GM12874 (cell line): ENCODE measurements at regions not wholly inside any gene's neighbourhood (a gene's known extent, or its start where the extent isn't known, plus 50 kb on each side); places are given as distances from the start of the nearest gene placed in this dataset.

Experiments used
- TF ChIP-seq, protein P1 (sequence below): IDR thresholded peaks from 2 replicates; pipeline ENCODE4 v1.5.1; 2011; ENCODE audit warnings: low read depth, mild to moderate bottlenecking, control low read depth, low read length, moderate library complexity; ENCODE audit not compliant: insufficient read depth

DNA sequence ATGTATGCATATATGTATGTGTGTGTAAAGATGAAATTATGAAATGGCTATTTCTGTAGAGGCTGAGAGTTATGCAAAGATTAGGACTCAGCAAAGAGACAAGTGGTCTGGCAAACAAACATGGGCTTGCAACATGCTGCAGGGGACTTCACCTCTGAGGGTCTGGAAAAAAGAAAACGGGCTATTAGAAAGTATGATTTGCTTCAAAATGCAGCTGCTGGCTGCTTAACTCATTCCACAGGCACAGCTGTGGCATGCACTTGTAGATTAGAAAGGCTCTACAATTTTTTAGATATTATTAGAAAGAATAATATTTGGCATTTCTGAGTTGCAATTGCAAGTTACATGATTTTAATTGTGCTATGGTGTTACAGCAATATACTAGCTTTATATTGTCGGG is 90.4 kb downstream of the ADAMTS1 start:
- TF ChIP-seq, protein P1, sequence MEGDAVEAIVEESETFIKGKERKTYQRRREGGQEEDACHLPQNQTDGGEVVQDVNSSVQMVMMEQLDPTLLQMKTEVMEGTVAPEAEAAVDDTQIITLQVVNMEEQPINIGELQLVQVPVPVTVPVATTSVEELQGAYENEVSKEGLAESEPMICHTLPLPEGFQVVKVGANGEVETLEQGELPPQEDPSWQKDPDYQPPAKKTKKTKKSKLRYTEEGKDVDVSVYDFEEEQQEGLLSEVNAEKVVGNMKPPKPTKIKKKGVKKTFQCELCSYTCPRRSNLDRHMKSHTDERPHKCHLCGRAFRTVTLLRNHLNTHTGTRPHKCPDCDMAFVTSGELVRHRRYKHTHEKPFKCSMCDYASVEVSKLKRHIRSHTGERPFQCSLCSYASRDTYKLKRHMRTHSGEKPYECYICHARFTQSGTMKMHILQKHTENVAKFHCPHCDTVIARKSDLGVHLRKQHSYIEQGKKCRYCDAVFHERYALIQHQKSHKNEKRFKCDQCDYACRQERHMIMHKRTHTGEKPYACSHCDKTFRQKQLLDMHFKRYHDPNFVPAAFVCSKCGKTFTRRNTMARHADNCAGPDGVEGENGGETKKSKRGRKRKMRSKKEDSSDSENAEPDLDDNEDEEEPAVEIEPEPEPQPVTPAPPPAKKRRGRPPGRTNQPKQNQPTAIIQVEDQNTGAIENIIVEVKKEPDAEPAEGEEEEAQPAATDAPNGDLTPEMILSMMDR: no peak

DNA sequence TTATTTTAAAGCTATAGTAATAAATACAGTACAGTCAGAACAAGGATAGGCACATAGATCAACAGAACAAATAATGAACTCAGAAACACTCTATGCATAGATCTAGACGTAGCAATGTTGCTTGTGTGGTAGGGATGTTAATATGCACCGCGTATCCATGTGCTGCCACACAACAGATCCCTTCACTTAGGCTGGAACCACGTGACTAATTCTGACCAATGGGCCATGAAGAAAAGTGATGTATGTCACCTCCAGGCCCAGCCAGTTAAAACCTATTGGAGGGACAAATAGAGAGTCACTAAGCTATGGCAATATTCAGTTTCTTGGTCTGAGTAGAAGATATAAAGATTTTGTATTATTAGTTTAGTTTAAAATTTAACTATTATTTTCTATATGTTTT is 91.4 kb downstream of the ADAMTS1 start:
- TF ChIP-seq, protein P1: no peak

DNA sequence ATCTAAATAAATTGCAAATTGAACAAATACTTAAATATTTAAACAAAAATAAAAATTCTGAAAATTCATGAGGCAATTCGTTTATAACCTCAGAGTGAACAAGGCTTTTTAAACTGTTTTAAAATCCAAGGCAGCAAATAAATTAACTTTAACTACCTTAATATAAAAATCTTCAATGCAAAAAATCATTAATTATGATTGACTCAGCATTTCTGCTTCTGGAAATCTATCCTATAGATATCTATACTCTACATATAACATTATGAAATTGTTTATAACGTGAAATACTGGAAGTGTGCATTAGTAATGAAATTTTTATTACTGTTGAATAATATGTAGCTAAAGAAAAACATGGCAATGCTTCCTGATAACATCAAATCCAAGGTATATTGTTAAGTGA is 92.4 kb downstream of the ADAMTS1 start:
- TF ChIP-seq, protein P1: no peak

DNA sequence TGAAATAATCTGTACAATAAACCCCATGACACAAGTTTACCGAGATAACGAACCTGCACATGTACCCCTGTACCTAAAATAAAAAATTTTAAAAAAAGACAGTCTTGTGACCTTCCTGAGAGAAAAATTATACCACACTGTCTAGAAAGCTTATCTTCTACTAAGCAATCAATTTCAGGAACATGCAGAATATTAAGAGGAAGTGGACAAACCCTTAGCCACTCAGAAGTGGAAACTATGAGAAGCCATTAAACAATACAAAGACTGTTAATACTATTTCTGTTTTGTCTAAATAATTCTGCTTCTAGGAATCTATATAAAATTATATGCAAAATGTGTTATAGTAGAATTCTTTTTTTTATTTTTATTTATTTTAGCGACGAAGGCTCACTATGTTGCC is 93.9 kb downstream of the ADAMTS1 start:
- TF ChIP-seq, protein P1: no peak

DNA sequence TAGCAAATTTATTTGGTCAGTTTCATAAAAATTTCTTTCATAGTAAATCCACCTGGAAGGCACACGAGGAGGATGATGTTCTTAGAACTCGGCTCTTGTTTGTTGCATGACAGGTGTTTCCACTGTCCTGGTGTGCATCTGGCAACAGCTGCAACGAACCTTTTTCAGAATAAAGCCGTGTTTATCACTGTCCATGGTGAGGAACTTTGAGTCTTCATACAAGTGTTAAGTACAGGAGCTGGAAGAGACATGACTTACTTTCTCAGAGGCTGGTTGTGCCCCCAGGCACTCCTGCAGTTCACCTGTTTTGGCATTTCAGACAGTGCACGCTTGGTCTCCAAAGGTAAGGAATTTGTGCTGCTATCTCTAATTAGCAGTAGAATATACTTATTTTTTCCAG is 97.1 kb downstream of the ADAMTS1 start:
- TF ChIP-seq, protein P1: no peak

DNA sequence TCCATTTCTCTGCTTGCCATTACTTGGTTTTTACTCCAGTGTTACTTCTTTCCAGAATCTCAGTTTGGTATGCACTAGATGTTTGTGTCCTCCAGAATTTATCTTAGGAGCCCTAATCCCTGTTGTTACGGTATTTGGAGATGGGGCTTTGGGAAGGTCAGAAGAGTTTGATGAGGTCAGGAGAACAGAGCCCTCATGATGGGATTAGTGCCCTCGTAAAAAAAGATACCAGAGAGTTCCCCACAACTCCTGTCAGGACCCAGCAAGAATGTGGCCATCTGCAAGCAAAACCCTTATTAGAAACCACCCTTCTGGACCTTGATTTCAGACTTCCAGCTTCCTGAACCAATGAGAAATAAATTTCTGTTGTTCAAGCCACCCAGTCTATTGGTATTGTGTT is 98.0 kb downstream of the ADAMTS1 start:
- TF ChIP-seq, protein P1: no peak

DNA sequence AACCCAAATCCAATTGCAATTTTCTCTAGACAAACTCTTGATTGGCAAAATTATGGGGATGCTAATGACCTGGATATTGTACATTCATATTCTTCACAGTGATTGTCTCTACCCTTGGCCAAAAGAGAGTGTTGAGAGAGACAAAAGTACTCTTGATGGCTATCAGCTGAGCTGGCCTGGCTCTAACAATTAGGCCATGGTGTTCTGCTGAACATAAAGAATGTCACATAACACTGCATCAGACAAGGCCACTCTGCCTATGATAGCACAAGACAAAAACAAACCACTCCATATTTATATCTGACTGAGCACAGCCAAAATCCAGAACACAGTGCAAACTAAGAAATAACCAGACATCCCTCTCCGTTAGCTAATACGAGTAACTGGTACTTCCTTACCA is 101.7 kb downstream of the ADAMTS1 start:
- TF ChIP-seq, protein P1: no peak

DNA sequence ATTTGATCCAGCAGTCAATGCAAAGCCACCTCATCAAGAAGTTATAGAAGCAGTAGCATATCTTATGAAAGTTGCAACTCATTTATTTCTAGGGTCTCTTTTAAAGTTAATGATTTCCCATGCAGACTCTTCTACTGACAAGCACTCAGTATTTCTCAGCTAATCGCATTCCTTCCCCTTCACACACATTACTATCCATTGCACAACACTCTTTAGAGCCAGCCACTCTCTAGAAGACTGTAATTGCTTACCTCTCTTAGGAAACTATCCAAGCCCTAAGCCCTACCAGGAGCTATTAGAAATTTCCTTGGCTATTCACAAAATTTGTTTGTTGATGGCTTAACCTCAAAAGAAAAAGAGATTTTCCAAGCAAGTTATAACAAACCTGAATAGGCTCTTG is 106.0 kb downstream of the ADAMTS1 start:
- TF ChIP-seq, protein P1: no peak
